ENCODE measurements at regions not wholly inside any gene's neighbourhood (a gene's known extent, or its start where the extent isn't known, plus 50 kb on each side); places are given as distances from the start of the nearest gene placed in this dataset.

DNA sequence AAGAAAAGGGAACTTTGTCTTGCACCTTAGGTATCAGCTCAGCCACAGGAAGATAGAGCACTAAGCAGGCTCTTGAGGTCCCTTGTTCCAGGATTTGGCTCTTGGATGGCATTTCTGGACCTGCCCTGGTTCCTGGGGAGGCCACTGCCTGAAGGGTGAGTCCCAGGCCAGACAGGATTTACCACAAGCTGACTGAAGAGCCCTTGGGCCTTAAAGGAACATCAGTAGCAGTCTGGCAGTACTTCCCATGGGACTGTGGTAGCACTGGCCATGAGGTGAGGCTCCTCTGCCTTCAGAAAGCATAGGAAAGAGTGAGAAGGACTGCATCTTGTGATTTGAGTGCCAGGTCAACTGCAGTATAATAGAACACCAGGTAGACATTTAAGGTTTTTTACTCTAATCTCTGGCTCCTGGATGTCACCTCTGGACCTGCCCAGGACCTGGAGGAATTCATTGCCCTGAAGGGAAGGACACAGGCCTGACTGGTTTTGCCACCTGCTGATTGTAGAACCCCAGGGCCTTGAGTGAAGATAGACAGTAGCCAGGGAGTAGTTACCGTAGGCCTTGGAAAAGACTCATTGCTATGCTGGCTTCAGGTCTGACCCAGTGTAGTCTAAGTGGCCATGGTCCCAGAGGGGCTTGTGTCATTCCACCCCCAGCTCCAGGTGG lies 154.4 kb upstream of the CREB1 start:
- TF ChIP-seq, protein P1, sequence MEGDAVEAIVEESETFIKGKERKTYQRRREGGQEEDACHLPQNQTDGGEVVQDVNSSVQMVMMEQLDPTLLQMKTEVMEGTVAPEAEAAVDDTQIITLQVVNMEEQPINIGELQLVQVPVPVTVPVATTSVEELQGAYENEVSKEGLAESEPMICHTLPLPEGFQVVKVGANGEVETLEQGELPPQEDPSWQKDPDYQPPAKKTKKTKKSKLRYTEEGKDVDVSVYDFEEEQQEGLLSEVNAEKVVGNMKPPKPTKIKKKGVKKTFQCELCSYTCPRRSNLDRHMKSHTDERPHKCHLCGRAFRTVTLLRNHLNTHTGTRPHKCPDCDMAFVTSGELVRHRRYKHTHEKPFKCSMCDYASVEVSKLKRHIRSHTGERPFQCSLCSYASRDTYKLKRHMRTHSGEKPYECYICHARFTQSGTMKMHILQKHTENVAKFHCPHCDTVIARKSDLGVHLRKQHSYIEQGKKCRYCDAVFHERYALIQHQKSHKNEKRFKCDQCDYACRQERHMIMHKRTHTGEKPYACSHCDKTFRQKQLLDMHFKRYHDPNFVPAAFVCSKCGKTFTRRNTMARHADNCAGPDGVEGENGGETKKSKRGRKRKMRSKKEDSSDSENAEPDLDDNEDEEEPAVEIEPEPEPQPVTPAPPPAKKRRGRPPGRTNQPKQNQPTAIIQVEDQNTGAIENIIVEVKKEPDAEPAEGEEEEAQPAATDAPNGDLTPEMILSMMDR (IDR thresholded peaks at IDR 0.05) = no peak
- TF ChIP-seq POLR2A (IDR thresholded peaks at IDR 0.05) = no peak

All from adrenal gland (tissue), 5 donors.